LNCaP clone FGC (cell line): ENCODE measurements at regions not wholly inside any gene's neighbourhood (a gene's known extent, or its start where the extent isn't known, plus 50 kb on each side); places are given as distances from the start of the nearest gene placed in this dataset.

Experiments
- DNase-seq: peaks from one replicate; pipeline ENCODE4 v3.0.0-alpha.2; 2011; ENCODE audit warnings: low read depth
- H3K4me3 ChIP-seq: 2 replicates; pipeline ENCODE4 v1.5.1; 2011; ENCODE audit warnings: mild to moderate bottlenecking, low read depth, low read length, control low read depth
- TF ChIP-seq, protein P1 (sequence below): IDR thresholded peaks from 2 replicates; pipeline ENCODE4 v1.5.1; 2012; ENCODE audit warnings: mild to moderate bottlenecking; ENCODE audit not compliant: control insufficient read depth, insufficient read depth; ENCODE audit errors: extremely low read depth

DNA sequence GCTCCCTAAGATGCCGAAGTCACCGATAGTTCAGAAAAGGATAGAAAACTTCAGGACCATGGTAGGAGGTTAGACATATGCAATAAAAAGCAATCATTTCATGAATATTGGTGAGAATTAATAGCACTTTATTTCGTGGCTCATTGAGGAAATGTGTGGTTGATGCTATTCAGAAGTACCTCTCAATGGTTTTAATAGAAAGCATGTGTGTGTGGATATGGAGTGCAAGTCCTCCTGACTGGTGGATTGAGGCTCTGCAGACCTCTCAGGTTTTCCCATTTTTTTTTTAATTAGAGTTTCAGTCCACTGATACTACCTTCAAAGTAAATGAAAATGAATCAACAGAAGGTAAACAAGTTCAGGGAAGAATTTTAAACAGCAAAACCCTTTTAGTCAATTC lies 384.3 kb upstream of the RARB start:
- H3K4me3 ChIP-seq: no peak overlapping the region
- TF ChIP-seq, protein P1, sequence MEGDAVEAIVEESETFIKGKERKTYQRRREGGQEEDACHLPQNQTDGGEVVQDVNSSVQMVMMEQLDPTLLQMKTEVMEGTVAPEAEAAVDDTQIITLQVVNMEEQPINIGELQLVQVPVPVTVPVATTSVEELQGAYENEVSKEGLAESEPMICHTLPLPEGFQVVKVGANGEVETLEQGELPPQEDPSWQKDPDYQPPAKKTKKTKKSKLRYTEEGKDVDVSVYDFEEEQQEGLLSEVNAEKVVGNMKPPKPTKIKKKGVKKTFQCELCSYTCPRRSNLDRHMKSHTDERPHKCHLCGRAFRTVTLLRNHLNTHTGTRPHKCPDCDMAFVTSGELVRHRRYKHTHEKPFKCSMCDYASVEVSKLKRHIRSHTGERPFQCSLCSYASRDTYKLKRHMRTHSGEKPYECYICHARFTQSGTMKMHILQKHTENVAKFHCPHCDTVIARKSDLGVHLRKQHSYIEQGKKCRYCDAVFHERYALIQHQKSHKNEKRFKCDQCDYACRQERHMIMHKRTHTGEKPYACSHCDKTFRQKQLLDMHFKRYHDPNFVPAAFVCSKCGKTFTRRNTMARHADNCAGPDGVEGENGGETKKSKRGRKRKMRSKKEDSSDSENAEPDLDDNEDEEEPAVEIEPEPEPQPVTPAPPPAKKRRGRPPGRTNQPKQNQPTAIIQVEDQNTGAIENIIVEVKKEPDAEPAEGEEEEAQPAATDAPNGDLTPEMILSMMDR: no peak

DNA sequence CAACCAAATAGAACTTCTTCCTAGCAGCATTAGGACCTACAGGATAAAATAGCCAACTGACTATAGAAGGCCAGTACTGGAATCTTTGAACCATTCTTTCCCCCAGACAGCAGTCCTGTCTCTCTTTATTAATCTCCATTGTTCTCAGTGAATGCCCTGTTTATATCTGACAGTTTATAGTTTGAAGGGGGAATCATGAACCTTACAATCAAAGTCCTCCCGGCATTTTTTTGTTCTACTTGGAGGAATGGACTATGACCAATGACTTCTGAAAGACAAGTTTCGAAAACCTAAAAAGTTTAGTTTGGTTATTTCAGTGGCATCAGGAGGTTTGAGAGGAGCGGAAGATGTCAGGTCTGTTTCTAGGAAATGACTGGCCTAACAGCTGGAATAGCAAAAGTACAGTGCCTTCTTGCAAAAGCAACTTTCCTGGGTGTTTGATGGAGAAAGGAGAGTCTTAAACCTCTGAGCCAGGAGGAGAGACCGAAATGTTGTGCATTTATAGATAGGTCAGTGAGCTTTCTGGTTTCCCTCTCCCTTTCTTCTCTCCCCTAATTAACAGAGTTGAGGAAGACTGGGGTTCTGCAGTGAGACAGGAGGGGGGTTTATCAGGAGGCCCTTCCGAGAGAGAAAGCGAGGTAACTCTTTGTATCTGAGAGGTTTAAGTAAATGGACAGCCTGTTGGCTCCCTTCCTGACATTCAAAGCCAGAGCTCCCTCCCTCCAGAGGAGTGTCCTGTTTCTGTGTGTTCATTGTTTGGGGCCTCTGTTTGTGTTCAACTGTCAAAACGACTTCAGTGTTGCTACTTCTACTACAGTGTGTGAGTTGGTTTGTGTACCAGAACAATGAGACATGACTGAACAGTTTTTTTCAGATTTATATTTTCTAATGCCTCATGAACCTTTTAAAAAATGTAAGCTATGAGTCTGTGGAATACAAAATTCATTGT lies 383.0 kb upstream of the RARB start:
- TF ChIP-seq, protein P1: no peak
- H3K4me3 ChIP-seq: no peak overlapping the region
- peak; percentile 30 for DNase-seq

More for the DNA sequence above, 384.3 kb upstream of the RARB start:
- no peak for DNase-seq

DNA sequence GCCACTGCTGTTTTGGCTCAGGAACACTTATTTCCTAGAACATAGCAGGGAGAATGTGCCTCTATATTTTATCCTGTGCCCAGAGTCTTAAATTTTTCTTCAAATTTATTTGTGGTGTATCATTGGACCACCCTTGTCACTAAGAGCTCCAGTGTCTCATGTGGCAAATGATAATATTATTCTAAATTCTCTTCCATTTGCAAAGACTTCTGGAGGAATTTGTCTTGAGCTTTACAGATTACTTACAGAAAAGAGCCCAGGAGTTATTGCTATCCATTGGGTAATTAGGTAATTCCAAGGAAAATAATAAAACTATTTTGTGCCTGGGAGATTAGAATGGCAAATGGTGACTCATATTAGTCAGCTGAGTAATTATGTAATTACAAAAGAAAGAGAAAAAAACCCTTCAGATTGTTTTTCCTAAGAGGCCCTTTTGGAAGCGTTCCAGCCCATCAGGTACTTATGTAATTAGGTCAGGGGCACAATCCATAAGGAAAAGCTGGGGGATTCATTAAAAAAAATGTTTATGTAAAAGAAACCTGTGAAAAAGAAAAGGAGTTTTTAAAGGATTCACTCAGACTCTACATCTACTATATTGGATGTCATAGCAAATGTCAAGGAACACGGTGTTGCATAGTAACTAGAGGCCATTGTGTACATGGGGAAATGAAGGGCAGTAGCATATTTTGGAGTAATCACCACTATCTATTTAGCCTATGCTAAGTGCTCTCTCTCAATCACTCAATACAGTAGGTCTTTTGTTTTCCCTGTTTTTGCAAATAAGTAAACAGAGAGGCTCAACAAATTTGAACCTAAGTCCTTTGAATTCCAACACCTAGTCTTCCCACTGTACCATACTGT lies 380.9 kb upstream of the RARB start:
- TF ChIP-seq, protein P1: no peak
- H3K4me3 ChIP-seq: no peak overlapping the region
- DNase-seq: no peak

DNA sequence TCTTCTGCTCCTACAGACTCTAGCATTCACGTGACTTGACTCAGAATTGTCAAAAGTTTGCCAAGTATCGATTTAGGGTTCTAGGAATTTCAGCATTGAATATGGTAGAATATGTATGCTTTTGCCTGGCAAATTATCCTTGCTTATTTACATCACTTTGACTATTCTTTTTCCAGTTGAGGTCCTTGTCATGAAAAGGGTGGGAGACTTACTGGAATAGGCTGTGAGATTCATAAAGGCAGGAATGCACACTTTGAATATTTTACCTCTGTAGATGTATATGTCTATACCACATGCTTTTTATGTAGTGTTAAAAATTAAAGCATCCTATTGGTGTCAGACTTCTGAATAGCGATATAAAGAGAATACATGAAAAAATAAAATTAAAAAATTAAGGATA lies 378.8 kb upstream of the RARB start:
- DNase-seq: no peak
- TF ChIP-seq, protein P1: no peak
- no peak overlapping the region for H3K4me3 ChIP-seq

DNA sequence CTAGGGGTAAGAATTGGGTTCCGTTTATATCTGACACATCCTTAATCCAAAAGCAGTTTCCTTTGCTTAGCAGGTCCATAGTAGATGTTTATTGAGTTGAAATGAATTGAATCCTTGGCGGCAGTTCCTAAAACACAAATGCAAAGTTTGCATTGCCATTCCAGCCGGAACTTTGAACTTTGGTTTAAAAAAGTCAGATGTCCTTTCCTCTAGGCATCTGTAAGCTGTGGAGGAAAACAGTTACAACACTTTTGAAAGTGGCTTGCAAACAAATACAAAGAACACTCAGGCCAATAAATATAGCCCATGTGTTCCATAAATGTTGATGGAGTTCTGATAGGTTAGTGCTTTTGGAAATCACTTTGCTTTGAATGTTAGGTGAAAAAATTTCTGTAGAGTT lies 374.7 kb upstream of the RARB start:
- TF ChIP-seq, protein P1: no peak
- no peak for DNase-seq

DNA sequence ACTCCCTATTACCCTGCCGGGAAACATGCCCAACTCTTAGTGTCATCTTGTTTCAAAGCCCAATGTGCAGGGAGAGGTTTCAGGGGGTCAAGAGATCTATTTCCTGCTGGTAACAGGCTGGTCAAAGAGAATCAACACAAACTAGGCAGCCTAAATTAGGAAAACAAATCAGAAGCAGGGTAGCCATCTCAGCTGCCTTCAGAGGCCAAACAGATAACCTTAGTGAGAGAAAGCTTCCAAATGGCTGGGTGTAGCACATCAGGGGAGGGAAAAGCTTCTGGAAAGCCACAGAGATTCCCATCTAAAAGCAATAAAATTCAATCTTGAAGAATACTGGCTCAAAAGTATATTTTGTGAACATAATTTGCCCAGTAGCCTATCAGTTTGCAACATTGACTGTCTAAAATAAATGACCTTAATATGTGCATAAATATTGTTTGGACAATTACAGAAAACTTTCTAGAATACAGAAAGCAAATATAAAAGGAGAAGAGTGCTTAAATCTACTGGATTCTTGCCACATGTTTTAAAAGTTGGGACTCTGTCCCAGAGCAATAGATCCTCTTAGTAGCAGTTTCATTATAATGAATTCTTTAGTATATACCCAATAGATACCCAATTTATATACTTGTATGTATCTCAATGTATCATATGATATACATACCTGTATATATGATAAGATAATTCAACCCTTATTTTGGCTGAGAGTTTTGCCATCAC lies 371.9 kb upstream of the RARB start:
- TF ChIP-seq, protein P1: no peak
- no peak overlapping the region for H3K4me3 ChIP-seq
- DNase-seq: no peak

More for the DNA sequence above, 374.7 kb upstream of the RARB start:
- no peak overlapping the region for H3K4me3 ChIP-seq
